DOHH2 (cell line): ENCODE measurements at regions not wholly inside any gene's neighbourhood (a gene's known extent, or its start where the extent isn't known, plus 50 kb on each side); places are given as distances from the start of the nearest gene placed in this dataset.

ENCODE experiments used
- H3F3A ChIP-seq: fragments of 200-600 bp; sonication (generic), shearing (Covaris generic); 2 replicates; pipeline ENCODE4 v1.6.0; 2016; ENCODE audit warnings: antibody characterized with exemption, mild to moderate bottlenecking; ENCODE audit not compliant: control insufficient read depth, insufficient read depth
- H3K27ac ChIP-seq: fragments of 200-600 bp; sonication (generic); 2 replicates; pipeline ENCODE4 v1.5.1; 2014; ENCODE audit warnings: low read depth, mild to moderate bottlenecking, low read length, moderate library complexity
- H3K27me3 ChIP-seq: fragments of 200-600 bp; sonication (generic); 2 replicates; pipeline ENCODE4 v1.6.1; 2014; ENCODE audit warnings: mild to moderate bottlenecking, low read length, mixed read lengths; ENCODE audit not compliant: control insufficient read depth
- H3K36me3 ChIP-seq: fragments of 200-600 bp; sonication (generic); 2 replicates; pipeline ENCODE4 v1.6.1; 2014; ENCODE audit warnings: mild to moderate bottlenecking, low read length, moderate library complexity, mixed read lengths; ENCODE audit not compliant: control insufficient read depth
- H3K4me1 ChIP-seq: fragments of 200-600 bp; sonication (generic); 2 replicates; pipeline ENCODE4 v1.6.1; 2014; ENCODE audit warnings: mild to moderate bottlenecking, low read length, mixed read lengths; ENCODE audit not compliant: control insufficient read depth
- H3K4me2 ChIP-seq: fragments of 200-600 bp; sonication (generic); 2 replicates; pipeline ENCODE4 v1.6.0; 2014; ENCODE audit warnings: mild to moderate bottlenecking, low read length, moderate library complexity
- H3K4me3 ChIP-seq: fragments of 200-600 bp; sonication (generic); 2 replicates; pipeline ENCODE4 v1.5.1; 2014; ENCODE audit warnings: mild to moderate bottlenecking, low read length, mixed read lengths
- H3K79me2 ChIP-seq: fragments of 200-600 bp; sonication (generic); 2 replicates; pipeline ENCODE4 v1.6.1; 2014; ENCODE audit warnings: mild to moderate bottlenecking, low read length, mixed read lengths; ENCODE audit not compliant: control insufficient read depth
- H3K9me2 ChIP-seq: fragments of 200-600 bp; sonication (generic); replicated peaks from 2 replicates; pipeline ENCODE4 v1.6.1; 2014; ENCODE audit warnings: mild to moderate bottlenecking, low read length, mixed read lengths; ENCODE audit not compliant: control insufficient read depth
- H3K9me3 ChIP-seq: fragments of 200-600 bp; sonication (generic); 2 replicates; pipeline ENCODE4 v1.6.1; 2014; ENCODE audit warnings: antibody characterized with exemption, low read length, mixed read lengths; ENCODE audit not compliant: control insufficient read depth, insufficient read depth
- H4K20me1 ChIP-seq: fragments of 200-600 bp; sonication (generic); 2 replicates; pipeline ENCODE4 v1.6.0; 2014; ENCODE audit warnings: low read depth, mild to moderate bottlenecking, antibody characterized with exemption, low read length, moderate library complexity; ENCODE audit not compliant: control insufficient read depth, insufficient read depth
- CTCF ChIP-seq: fragments of 200-600 bp; sonication (generic); IDR thresholded peaks from one replicate; pipeline ENCODE4 v1.5.1; 2014; ENCODE audit warnings: antibody characterized with exemption, mild to moderate bottlenecking, low read depth, low read length; ENCODE audit not compliant: poor library complexity, severe bottlenecking
- EZH2phosphoT487 ChIP-seq: fragments of 200-600 bp; sonication (generic); IDR thresholded peaks from 2 replicates; pipeline ENCODE4 v1.6.1; 2017; ENCODE audit warnings: borderline replicate concordance, mild to moderate bottlenecking, antibody characterized with exemption, low read length, moderate library complexity, mixed read lengths

- TF ChIP-seq EZH2phosphoT487 (no peak), CTCF (no peak)
- no peak overlapping the region for H3K4me2 ChIP-seq
- no peaks in the 10 kb centered on the region for H4K20me1 ChIP-seq
- no peak overlapping the region for H3K27ac ChIP-seq
- H3F3A ChIP-seq = no peaks in the 10 kb centered on the region
- H3K27me3 ChIP-seq = no peaks in the 10 kb centered on the region
- H3K36me3 ChIP-seq = no peaks in the 10 kb centered on the region
- H3K4me1 ChIP-seq = no peaks in the 10 kb centered on the region
- no peaks in the 10 kb centered on the region for H3K9me2 ChIP-seq
- H3K79me2 ChIP-seq = no peaks in the 10 kb centered on the region
- H3K4me3 ChIP-seq = no peak overlapping the region
- H3K9me3 ChIP-seq = no peaks in the 10 kb centered on the region
These were observed 52.3 kb downstream of the MRPL57 start for GRCh38 chr13:21228738-21229137.

- no peak for TF ChIP-seq CTCF
- TF ChIP-seq EZH2phosphoT487 = no peak
- no peak overlapping the region for H3K4me2 ChIP-seq
- H3K9me2 ChIP-seq = no peaks in the 10 kb centered on the region
- no peaks in the 10 kb centered on the region for H3K4me1 ChIP-seq
- H3K36me3 ChIP-seq = no peaks in the 10 kb centered on the region
- no peaks in the 10 kb centered on the region for H3K27me3 ChIP-seq
- no peak overlapping the region for H3K27ac ChIP-seq
- H3K9me3 ChIP-seq = no peaks in the 10 kb centered on the region
- no peaks in the 10 kb centered on the region for H4K20me1 ChIP-seq
- H3K79me2 ChIP-seq = no peaks in the 10 kb centered on the region
- no peaks in the 10 kb centered on the region for H3F3A ChIP-seq
- H3K4me3 ChIP-seq = no peak overlapping the region
These were observed 53.0 kb downstream of the MRPL57 start for GRCh38 chr13:21229241-21230024.

- no peak overlapping the region for H3K27ac ChIP-seq
- no peak overlapping the region for H3K4me2 ChIP-seq
These were observed 54.1 kb downstream of the MRPL57 start for GRCh38 chr13:21230516-21230915.

More at GRCh38 chr13:21230516-21230915, 54.1 kb downstream of the MRPL57 start:
- no peak overlapping the region for H3K4me3 ChIP-seq
- H3K9me2 ChIP-seq = no peaks in the 10 kb centered on the region
- no peaks in the 10 kb centered on the region for H3K9me3 ChIP-seq
- no peaks in the 10 kb centered on the region for H3K79me2 ChIP-seq
- H3F3A ChIP-seq = no peaks in the 10 kb centered on the region
- no peaks in the 10 kb centered on the region for H3K36me3 ChIP-seq
- no peaks in the 10 kb centered on the region for H4K20me1 ChIP-seq
- no peaks in the 10 kb centered on the region for H3K4me1 ChIP-seq
- TF ChIP-seq EZH2phosphoT487 = no peak
- no peak for TF ChIP-seq CTCF
- H3K27me3 ChIP-seq = no peaks in the 10 kb centered on the region
